COLO829 (cell line): ENCODE measurements at regions not wholly inside any gene's neighbourhood (a gene's known extent, or its start where the extent isn't known, plus 50 kb on each side); places are given as distances from the start of the nearest gene placed in this dataset.
A peak's percentile ranks its signal among the peaks of the same experiment; 100 is the strongest.

ENCODE experiments used
- DNase-seq: peaks from one replicate; pipeline ENCODE4 v3.0.0; 2012; ENCODE audit warnings: low spot score

GRCh38 chr2:103959174-103960128 is 894.5 kb upstream of the POU3F3 start:
- peak; percentile 50 for DNase-seq

GRCh38 chr2:103960129-103960513 is 893.8 kb upstream of the POU3F3 start:
- no peak for DNase-seq

DNA sequence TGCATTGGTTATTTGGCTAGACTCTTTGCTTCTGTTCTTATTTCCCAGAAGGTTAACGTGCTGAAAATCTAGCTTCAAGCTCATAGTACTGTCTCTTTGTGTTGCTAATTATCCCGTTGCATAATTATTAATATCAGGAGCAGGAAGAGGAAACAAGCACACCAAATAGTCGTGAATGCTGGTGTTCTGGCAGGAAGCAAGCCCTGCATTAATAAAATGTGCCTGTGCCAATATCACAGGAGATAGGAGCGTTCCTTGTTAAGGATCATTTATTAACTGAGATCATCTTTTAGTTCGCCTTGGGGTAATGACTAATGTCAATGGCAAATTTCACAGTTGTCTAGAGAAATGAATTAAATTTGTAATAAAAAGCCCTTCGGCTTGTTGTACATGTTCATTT is 893.0 kb upstream of the POU3F3 start:
- peak; percentile 15 for DNase-seq

DNA sequence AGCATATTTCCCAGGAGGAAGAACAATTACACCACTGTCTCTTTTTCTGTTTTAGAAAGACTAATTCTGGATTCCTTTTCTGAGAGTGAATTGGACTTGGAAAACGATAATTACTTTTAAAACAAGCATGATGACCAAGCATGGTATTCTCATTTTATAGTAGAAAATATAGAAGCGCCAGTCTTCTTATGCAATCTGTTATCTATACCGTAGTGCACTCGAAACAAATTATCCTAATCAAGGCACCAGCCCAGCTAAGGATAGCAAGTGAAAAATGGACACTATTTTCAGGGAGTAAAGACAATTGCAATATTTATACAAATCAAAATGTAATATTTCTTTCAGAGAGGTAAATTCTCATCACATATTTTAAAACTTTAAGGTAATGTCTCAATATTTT is 892.1 kb upstream of the POU3F3 start:
- DNase-seq: no peak

- DNase-seq: no peak
Measured at GRCh38 chr2:103962670-103963069, 891.2 kb upstream of the POU3F3 start.

DNA sequence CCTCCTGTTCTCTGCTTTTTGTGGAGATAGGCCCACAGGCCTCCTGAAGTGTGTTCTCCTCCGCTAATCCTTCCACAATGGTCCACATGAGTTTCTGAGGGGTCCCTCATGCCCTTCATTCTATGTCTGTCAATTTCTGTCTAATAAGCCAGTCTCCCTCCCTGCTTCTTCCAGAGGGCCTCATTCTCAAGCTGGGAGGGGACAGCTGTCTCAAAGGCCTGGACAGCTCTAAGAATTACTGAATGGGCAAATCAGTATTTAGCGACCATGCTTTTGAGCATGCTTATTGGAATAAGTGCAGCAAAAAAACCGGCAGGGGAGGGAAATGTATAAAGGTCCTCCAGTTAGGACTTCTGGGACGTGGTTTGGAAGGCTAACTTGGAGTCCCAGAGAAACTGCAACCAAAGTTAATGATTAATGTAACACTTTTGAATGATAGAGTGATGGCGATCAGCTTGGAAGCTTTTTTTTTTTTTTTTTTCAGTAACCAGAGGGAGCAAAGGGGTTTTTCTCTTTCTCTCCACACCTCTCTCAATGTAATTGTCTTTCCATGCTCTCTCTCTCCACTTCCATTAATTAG is 890.7 kb upstream of the POU3F3 start:
- no peak for DNase-seq

- DNase-seq: no peak
Measured at GRCh38 chr2:103977241-103977640, 876.7 kb upstream of the POU3F3 start.

GRCh38 chr2:103977668-103978067 is 876.2 kb upstream of the POU3F3 start:
- no peak for DNase-seq

- DNase-seq: no peak
Measured at GRCh38 chr2:103980401-103980800, 873.5 kb upstream of the POU3F3 start.

- no peak for DNase-seq
Measured at GRCh38 chr2:103982691-103983090, 871.2 kb upstream of the POU3F3 start.

GRCh38 chr2:103986001-103986400 is 867.9 kb upstream of the POU3F3 start:
- DNase-seq: no peak

DNA sequence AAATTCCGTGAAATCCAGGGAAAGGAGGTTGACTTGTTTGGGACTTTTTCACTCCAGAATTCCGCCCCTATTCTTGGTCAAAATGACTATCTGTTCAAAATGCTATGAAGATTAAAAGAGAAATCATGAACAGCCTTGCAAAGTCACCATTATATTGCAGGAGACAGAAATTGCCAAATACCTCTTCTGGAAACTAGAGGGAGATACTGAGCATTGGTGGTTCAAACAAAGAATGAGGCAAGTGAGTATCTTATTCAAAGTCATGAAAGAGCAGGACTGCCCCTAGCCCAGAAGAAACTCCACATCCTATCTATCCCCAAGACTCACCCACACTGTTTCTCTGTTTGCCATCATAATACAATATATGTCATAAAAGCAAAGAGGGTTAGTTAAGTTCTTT is 862.3 kb upstream of the POU3F3 start:
- DNase-seq: peak; percentile 8

- DNase-seq: no peak
Measured at GRCh38 chr2:104004821-104005220, 849.1 kb upstream of the POU3F3 start.

DNA sequence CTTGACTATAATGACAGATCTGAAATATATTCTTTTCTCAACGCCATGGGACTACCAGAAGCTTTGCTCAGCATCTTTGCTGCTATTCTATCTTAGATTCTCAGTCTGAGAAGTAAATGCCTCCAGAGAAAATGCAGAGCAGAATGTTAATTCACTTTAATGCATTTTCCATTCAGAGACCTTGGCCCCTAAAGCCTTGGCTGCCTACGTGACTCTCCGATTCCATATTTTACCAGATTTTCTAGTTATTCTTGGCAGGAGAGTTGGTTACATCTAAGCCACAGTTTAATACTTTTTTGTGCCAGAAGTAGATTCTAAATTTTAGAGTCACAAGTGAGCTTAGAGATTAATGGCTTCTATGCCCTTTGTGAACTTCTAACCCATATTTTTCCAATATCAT is 837.1 kb upstream of the POU3F3 start:
- no peak for DNase-seq

DNA sequence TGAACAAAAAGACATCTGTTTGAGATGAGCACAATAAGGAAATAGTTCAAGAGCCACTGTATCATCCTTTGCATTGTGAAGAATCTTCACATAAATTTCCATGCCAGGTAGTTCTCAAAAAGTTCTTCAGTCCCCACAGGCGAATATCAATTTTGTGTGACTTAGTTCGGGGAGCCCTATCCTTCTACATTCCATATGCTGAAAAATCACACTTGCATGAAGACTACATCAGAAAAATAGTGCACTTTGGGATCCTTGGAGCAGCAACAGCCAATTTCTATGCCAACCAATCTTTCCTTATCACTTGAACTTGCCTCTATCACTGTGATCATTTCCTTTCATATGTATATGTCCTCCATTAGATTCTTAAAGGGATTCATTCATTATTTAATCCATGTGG is 830.6 kb upstream of the POU3F3 start:
- no peak for DNase-seq

DNA sequence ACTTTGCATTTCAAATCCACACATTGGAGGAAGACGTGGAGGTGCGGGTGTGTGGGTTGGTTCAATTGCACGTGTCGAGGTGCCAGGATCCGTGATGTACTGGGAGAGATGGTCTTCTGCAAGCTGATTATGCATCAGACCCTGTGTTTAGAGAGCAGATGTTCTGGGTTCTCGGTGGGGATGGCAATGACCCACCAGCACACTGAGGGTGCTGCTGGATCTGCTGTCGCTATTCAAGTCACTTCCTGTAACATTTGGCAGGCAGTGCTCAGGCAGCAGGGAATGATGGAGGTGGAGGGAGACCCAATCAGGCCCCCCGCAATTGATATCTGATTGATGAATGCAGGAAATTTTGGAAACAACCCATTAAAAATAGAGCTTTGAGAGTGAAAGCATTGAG is 830.1 kb upstream of the POU3F3 start:
- DNase-seq: no peak

- DNase-seq: peak; percentile 30
Measured at GRCh38 chr2:104025295-104025694, 828.6 kb upstream of the POU3F3 start.

DNA sequence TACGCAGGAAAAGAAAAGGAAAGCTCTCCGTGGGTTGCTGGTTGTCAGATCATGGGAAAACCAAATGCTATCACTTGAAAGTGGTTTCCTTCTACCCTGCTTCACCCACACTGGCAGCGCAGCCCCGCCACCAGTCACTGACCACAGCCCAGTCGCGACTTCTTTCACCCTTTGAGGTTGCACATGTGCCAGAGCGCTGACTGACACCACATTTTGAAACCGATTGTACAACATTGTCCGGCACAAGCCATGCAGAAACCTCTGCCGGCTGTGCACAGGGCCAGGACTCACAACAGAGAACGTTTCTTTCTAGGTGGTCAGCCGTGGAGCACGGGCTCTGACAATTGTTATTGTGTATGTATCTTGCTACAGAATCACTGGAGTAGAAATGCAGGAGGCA is 827.2 kb upstream of the POU3F3 start:
- DNase-seq: no peak

GRCh38 chr2:104027321-104027720 is 826.6 kb upstream of the POU3F3 start:
- no peak for DNase-seq

DNA sequence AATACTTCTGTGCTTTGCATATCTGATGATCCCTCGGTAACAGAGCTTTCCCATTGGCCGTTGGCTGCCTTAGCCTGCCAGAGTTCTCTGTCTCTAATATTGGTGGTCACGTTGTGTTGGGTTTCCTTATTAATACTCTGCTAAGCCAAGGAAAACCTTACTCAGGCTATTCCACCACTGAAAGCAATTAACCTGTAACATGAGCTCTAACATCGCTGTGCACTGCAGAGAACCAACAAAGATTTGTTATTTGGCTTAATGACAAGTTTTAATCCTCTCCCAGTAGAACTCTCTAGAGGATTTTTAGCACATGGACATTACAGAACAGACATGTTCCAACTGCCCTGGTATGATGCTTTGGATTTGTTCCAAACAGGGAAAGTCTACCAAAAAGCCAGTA is 825.9 kb upstream of the POU3F3 start:
- no peak for DNase-seq

GRCh38 chr2:104033399-104033798 is 820.5 kb upstream of the POU3F3 start:
- DNase-seq: no peak

GRCh38 chr2:104040771-104041170 is 813.1 kb upstream of the POU3F3 start:
- DNase-seq: no peak

- DNase-seq: no peak
Measured at GRCh38 chr2:104041351-104041750, 812.6 kb upstream of the POU3F3 start.

DNA sequence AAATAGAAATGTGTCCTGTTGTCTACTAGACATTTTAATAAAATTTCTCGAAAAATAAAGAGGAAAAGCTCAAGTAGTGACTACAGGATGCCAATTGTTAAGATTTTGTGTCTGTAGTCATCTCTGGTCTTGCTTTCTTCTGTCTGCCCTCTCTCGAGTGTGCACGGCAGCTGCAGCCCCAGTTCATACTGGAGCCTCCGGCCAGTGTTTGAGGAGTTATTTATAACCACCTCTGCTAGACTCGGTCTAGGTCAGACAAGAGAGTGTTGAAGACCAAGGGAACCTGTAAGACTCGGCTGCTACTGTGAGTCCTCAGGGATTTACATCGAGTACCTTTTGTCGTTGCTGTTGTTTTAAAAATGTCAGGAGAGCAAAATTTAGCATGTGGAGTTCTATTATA is 810.1 kb upstream of the POU3F3 start:
- DNase-seq: no peak
